CD4-positive, alpha-beta T cell treated with Interleukin-2 at 100 ng/mL for 4 hours (primary cell): ENCODE measurements at regions not wholly inside any gene's neighbourhood (a gene's known extent, or its start where the extent isn't known, plus 50 kb on each side); places are given as distances from the start of the nearest gene placed in this dataset.

Experiments used
- DNase-seq: peaks from one replicate; pipeline ENCODE4 v3.0.0-alpha.2; 2020; ENCODE audit warnings: low spot score

DNA sequence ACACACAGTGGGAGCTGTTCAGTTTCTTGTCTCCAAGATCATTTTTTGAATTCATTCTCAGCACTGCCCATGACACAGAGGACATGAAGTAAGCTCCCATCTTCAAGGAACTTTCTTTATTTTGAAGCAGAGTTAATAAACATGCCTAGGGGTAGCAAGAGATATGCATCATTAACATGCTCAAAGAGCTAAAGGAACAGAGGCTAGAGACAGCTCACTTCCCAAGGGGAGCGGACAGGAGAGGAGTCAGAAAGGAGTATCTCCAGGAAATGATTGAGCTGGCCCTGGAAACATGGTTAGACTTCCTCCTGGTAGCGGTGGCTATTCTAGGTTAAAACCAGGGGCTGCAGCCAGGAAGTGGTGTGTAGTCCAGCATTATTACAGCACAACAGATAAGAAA is 135.9 kb downstream of the GPAM start:
- no peak for DNase-seq

DNA sequence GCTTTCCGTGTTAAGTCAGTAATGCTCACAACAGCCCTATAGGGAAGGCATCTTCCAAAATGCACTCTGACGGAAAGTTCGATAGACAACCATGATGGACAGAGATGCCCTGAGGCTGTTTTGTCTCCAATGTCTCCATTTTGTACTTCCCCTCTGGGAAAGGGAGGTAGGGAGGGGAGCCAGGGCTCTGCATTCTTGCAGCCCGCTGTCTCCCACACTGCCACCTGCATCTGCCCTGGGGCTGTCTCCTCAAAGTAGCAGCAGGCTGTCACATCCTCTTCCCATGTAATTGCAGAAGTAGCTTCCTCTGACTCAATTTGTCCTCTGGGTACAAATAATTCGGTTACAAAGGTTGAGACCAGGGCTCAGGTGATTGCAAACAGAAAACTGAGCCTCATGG is 131.4 kb downstream of the GPAM start:
- DNase-seq, result no peak

DNA sequence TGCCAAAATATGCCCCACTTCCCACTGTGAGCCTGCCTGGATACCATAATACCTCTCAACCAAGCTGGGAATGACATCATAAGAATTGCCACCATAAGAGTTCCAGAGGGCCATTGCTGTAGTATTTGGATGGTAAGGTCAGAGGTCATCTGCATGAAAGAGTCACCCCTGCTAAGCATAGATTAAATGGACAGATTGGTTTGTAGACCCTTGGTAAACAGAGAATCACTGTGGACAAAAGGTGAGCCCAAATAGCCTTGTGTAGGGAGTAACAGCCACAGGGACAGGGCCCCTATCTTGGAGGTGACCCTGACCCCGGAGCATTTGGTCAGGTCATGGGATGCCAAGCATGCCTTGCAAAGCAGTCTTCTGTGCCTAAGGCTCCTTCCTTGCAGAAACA is 129.7 kb downstream of the GPAM start:
- no peak for DNase-seq

DNA sequence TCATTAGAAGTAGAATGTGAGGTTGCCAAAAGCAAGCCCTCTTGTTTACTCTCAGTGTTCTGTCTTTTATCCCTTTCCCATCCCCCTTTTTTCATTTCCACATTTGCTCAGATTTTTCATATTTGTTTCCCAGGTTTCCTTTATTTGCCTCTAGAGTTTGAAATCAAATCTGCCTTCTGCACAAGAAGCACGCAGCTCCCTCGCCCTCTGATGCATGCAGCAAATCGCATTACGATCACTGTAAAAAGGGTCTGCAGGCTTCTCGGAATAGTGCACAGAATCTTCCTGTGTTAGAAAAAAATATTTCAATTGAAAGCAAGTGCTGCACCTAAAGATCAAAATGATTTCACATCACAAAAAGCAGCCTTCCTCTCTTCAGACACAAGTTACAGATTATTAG is 129.0 kb downstream of the GPAM start:
- DNase-seq, result no peak

DNA sequence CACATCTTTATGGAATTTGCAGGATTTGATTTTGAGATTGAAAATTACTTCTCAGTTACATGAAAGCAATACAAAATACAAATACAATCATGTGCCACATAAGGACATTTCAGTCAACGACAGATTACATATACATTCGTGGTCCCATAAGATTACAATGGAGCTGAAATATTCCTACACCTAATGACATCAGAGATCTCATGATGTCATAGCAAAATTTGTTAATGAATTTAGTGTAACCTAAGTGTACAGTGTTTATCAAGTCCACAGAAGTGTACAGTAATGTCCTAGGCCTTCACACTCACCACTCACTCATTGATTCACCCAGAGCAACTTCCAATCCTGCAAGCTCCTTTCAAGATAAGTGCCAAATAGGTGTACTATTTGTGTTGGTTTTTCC is 126.5 kb downstream of the GPAM start:
- DNase-seq, result no peak

DNA sequence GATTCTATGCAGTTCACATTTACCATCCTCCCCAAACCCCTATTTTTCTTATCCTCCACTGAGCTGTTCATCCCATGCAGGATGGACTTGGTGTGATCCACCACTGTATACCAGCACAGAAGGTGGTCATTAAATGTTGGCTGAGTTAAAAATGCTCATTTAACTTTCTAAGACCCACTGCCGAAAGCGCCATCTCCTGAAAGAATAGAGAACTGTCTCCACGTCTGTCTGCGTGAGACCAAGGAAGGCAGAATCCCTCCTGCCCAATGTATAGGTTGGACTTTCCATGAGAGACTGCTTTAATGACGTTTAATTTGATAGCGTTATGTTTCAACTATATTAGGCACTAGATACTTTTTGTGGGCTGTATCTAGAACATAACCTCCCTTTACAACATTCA is 124.3 kb downstream of the GPAM start:
- no peak for DNase-seq

DNA sequence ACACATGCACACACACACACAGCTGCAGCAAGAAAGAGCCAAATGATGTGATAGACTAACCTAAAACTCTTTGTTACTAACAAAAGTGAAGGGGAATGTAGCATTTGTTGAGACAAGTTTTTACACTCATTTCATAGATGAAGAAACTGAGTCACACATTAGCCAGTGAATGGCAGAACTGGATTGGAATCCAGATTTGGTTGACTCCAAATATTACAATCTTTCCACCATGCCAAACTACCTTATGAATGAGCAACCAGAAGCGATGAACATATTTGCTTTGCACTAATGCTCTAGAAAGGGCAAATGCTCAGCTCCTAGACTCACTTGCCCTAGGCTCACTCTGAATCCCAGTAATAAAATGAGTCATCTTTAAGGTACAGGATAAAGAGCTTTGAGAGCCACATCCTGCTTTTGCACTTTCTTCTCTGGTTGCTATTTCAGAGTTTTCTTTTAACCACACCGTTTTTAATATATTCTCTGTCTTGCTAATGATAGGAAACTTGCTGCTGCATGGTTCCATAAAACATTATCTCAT is 111.9 kb downstream of the GPAM start:
- DNase-seq, result no peak

DNA sequence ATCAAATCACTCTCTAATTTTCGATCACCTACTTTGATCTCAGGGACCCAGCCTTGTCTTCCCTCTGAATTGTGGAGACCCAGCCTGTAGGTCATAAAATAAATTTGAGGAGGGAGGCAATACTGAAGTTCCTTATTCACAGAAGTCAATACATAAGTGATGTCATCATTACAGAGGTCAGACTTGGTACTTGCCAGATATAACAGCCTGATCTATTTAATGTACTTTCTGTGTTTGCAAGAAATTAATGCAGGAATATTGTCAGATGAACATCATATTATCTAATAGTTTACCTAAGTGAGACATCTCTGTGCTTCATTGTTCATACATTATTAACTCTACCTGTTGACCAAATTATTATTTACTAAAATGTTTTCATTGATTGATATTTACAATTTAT is 105.6 kb downstream of the GPAM start:
- no peak for DNase-seq

DNA sequence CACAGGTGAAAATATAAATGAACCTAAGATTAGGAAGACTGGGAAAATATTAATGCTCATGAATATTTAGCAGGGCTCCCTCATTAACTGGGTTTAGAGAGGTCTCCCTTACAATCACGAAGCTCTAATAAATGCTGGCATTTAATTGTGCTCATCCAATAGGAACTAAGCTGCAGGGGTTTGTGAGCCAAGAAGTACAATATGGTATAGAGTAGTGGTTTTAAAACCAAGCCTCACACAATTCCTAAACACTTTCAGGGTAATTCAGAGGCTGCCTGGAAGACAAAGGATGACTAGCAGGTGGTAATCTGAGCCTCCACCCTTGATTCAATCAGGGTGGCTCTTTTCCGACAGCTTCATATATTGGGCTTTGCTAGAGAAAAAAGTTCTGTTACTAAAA is 103.3 kb downstream of the GPAM start:
- no peak for DNase-seq

DNA sequence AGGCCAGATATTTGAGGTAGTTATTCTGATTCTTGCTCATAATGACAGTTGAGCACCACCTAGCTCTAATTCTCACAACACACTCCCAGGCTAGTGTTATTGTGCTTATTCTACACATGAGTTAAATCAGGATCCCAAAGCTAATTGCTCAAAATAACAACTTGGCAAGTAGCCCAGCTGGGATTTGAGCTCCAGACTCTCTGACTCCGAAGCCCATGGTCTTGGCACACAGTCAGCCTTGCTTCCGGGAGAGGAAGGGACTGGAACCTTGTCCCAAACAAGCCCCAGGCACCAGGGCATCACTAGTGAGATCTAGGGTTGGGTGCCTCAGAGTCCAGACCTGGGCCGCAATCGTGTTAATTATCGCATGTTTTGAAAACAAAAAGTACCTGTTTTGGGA is 101.4 kb downstream of the GPAM start:
- DNase-seq, result no peak

DNA sequence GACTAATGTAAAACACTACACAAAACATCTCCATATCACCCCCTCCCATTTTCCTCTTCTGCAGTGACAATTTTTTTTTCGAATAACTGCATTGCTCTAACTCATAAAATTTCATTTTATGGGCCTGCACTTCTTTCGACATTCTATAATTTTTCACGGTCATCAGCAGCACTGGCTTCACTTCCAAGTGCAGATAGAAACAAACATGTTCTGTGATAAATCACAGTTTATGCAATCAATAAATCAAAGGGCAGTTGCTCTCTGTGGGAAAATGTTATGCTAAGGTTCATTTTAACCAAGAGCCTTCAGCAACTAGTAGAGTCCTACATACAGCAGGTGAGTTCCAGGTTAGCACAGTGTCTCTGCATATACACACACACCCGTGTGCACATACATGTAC is 100.1 kb downstream of the GPAM start:
- DNase-seq, result no peak

DNA sequence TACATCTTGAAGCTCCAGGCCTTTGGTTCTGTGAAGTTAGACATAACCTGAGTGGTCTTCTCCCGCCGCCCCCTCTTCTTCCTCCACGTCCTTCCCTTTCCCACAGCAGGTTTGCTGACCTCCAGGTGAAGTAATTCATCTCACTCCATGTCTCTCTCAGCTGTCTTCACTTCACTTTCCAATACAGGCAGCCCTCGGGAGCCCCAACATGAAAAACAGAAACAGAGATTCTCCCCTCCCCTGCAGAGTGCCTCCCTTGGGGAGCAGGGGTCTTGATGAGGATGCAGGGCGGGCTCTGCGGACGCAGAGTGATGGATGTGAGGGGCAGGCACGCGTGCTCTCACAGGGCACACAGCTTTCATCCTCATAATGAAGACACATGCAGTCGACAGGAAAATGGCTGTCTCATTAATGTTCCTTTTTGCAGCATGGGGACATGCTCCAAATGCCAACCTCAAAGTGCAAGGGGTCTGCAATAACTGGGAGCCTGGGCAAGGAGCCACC is 95.6 kb downstream of the GPAM start:
- no peak for DNase-seq

DNA sequence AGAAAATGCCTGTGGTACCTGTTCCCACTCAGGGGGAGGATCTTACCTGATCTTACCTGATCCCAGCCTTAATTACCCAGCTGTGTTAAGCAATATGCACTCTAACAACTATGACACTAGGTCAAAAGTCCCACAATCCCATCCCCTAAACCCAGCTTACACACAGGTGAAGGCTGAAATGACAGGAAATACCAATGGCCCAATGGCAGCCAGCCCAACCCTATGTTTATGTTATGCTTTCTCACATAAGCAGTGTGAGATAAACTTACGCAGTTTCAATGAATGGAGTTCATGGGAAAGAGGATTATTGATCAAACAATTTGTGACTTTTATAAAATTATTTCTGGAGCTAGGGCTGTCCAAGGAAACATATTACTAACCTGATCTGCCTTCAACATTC is 91.9 kb downstream of the GPAM start:
- DNase-seq, result no peak

DNA sequence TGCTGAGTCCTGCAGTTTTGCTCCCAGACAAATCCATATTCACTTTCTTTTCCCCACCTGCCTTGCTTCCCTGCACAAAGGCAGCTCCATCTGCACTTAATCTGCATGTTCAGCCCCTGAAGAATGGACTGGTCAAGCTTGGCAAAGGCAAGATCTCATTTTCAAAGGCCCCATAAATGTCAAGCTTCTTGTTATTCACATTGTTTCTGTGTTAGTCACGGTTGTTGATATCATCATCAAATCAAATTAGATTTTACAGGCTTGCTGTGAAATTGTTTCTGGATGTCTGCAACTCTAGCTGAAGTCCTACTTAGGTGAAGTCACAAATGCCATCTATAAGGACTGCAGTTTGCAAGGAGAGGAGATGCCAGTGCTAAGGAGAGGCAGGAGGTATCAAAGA is 91.0 kb downstream of the GPAM start:
- DNase-seq, result no peak

DNA sequence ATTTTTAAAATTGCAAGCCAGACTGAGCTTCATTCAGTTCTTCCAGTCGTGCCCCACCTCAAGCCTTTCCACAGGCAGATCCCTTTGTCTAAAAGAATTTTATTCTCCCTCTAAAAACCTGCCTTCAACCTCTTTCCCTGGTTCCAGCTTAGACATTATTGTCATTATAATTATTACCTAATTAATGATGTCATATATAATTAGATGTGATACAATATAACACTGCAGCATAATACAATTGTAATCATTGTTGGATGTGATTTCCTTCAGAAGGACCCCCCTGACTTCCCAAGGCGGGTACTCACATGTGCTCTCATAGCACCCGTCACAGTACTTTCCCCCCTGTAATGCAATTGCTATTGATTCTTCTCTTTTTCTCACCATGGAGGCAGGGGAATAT is 88.6 kb downstream of the GPAM start:
- DNase-seq, result no peak

DNA sequence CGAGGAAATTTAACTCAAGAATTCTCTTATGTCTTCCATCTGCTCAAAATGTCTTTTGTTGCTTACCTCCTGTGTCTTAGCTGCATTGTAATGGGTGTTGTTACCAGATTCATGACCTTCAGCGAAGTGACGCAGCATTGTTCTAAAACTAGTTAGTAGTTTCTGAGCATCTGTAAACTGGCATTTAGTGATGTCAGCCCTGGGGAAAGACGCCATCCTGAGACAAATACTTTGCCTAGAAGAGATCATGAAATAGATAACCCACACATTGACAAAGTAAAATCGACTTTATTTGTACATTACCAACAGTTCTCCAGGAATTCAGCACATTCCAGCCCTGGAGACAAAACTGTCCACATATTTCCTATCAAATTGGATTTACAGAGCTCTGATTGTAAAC is 87.8 kb downstream of the GPAM start:
- no peak for DNase-seq

DNA sequence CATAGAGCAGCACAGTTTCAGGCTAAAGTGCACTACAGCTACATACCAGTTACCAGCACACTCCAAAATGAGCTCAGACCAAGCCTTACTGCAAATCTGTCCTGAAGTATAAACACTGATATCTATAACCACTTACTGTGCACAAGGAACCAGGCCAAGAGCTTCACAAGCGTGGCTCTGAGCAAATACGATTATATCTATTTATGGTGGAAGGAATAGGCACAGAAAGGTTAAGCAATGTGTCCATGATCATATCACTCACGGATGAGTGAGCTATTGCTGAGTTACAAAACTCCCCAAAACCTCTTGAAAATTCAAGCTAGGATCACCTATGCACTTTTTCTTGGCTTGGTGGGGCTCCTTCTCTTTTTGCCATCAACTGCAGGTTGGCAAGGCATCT is 84.9 kb downstream of the GPAM start:
- no peak for DNase-seq
